GM21576 (cell line): ENCODE measurements at regions not wholly inside any gene's neighbourhood (a gene's known extent, or its start where the extent isn't known, plus 50 kb on each side); places are given as distances from the start of the nearest gene placed in this dataset.
"Not testable (repeated sequence)": the region's sequence is repeated elsewhere in the genome, so short reads cannot be mapped to it uniquely, and the experiment has no call there.

Source experiments
- ATAC-seq: cut with Tn5 transposase; IDR thresholded peaks from one replicate; pipeline ENCODE4 v1.9.1; 2021; ENCODE audit warnings: mild to moderate bottlenecking, moderate library complexity; ENCODE audit not compliant: unreplicated experiment

- no peak for ATAC-seq
Measured at GRCh38 chr15:26084771-26085170, 221.6 kb upstream of the ATP10A start.

GRCh38 chr15:26083896-26084295 lies 220.8 kb upstream of the ATP10A start:
- no peak for ATAC-seq

GRCh38 chr15:26083457-26083856 lies 220.3 kb upstream of the ATP10A start:
- no peak for ATAC-seq

DNA sequence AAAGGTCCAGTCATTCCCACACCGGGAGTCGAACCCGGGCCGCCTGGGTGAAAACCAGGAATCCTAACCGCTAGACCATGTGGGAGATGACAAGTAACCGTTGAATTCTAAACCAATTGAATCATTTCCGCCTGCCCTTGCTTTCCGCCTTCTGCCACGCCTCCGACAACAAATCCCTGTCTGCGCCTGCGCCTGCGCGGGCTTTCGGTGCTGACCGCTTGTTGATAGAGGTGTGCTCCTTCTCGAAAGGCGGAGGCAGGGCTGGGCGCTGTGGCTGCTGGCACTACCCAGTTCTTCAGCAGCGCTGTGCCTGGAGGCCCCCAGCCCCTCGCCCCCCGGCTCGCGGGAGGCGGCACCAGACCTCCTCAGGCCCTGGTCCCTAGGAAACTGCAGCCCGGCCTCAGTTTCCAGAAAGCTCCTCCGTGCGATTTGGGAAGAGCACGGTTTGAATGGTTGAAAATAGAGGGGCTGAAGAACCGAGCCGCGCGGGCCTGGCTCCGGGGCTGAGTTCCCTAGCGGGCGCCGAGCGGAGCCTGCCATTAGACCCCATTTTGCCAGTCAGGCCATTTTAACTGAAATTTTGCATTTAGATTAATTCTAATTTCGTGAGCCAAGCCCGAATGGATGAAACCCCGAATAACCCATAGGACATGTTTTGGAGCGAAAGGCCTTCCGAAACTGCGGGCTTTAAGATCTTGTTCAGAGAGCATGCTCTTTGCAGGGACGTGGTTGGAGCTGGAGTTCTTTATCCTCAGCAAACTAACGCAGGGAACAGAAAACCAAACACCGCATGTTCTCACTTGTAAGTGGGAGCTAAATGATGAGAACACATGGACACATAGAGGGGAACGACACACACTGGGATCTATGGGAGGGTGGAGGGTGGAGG lies 219.3 kb upstream of the ATP10A start:
- peak; percentile 97 for ATAC-seq

GRCh38 chr15:26081758-26082220 lies 218.7 kb upstream of the ATP10A start:
- ATAC-seq: no peak

DNA sequence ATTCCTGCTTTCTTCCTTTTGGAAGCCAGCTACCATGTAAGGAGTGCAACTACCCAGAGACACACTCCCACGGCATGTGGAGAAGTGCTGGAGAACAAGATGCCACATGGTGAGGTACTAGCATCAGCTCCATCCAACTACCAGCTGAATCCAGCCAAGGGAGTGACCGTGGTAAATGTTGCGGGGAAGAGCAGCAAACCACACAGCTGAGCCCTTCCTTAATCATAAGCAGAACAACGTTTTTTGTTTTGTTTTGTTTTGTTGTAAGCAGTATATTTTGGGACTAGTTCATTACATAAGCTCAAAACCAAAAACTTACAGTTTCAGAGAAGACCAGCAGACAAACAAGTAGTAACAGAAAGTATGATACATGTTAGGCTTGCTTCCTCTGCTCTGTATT lies 212.6 kb upstream of the ATP10A start:
- no peak for ATAC-seq

DNA sequence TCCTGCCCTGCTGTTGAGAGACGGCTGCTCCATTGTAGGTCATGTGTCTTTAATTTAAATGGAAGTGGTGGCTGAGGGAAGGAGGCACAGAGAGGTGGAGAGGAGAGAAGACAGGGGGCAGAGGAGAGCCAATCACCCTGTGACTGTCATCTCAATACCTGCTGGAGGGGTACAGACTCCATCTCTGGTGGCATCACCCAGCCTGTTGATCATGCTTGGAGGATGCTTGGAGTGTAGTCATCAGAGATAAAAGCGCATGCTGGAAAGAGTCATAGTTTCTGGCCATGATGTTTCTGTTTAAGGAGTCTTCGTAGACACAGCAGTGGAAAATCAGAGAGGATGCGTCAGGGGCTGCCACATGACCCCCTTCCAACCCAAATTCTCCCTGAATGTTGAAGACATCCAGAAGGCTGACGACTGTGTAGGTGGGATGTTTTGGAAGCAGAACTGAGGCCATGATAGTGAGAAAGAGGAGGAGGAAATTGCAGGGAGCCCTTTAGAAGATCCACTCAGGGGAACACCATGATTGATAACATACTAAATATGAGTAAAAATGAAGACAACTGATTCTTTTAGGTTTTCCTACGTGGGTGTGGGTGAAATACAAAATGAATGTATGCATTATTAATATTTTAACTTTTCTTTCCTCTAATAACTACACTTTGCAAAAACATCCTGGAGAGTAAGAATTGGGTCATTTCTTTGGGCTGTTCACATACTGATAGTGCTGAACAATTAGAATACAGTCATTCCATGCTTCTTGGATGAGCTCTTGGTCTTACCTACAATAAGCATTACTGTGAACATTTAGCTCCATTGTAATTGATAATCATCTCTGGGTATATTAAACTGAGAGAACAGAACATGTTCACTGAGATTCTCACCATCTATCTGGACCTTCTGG lies 210.6 kb upstream of the ATP10A start:
- ATAC-seq: no peak

GRCh38 chr15:26070095-26070532 lies 207.0 kb upstream of the ATP10A start:
- ATAC-seq: no peak

DNA sequence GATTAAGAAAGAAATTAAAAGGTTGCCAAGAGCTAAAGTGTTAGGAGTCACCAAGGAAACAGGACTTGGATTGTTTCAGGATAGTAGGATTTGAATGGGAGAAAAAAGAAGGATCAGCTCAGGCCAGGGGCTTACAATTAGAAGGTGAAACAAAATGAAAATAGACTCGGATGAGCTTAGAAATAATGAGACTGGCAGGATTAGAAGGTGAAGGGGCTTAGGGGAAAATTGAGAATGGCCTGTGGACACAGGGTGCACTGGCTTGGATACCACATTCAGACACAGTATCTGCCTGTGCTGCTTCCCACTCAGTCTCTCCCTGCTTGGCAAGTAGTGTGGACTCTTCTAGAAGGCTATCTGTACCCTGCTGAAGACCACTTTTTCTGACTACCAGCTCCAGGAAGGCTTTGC lies 206.1 kb upstream of the ATP10A start:
- no peak for ATAC-seq

DNA sequence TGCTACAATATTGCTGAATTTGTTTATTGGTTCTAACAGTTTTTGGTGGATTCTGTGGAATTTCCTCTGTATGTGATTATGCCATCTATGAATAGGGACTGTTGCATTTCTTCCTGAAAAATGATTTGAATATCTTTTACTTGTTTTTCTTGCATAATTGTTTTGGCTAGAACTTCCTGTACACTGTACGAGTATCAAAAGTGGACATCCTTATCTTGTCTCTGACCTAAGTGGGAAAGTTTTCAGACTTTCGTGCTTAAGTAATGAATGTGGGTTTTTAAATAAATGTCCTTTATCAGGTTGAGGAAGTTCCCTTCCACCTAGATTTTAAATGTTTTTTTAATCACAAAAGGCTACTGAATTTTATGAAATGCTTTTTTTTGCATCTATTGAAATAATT lies 203.8 kb upstream of the ATP10A start:
- no peak for ATAC-seq

DNA sequence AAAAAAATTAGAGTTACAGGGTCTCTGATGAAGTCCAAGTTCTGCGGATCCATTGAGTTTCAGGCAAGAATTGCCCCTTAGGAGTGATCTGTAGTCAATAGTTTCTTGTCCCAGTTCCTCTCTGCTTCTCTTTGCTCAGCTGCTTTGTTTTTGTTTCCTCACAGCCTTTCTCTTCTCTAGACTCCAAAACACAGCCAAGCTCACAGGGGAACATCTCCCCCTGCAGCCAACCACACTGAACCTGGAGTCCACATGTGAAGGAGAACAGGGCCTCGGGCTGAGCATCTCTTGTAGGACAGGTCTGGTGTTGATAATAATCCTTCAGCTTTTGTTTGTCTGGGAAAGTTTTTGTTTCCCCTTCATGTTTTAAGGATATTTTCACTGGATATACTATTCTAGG lies 202.6 kb upstream of the ATP10A start:
- no peak for ATAC-seq

DNA sequence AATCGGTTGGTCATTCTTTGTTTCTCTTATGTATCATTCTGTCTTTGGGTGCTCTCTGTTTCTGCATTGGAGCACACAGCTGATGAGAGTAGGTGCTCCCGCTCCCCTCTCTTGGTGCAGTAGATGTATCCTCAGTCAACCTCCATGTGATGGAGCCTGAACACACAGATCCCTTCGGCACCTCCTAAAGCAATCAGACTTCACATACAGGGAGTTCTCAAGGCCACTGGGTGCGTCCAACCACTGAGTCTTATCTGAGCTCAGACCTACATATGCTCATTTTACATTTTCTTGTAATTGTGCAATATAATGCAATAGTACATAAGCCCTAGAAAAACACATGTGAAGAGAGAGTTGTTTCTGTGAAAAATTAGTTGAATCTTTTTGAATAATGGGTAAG lies 198.1 kb upstream of the ATP10A start:
- no peak for ATAC-seq

GRCh38 chr15:26056766-26057165 lies 193.6 kb upstream of the ATP10A start:
- ATAC-seq: not testable (repeated sequence)

GRCh38 chr15:26051761-26052675 lies 188.9 kb upstream of the ATP10A start:
- no peak for ATAC-seq

DNA sequence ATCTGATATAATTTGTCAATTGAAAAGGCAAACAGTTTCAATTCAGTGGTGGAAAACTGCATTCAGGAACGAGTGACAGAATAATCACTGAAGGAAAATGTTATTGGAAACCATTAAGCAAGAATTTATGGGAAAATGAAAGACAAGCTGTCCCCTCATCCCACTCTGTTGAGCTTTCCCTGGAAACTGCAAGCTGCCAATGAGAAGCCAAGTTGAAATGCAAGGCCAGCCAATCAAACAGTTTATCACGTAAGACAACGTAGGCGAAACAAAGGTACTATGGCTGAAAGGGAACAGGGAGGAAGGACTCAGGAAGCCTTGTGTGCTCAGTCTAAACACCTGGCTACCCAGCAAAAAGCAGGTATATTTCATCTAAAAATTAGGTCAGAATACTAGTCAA lies 187.9 kb upstream of the ATP10A start:
- no peak for ATAC-seq

DNA sequence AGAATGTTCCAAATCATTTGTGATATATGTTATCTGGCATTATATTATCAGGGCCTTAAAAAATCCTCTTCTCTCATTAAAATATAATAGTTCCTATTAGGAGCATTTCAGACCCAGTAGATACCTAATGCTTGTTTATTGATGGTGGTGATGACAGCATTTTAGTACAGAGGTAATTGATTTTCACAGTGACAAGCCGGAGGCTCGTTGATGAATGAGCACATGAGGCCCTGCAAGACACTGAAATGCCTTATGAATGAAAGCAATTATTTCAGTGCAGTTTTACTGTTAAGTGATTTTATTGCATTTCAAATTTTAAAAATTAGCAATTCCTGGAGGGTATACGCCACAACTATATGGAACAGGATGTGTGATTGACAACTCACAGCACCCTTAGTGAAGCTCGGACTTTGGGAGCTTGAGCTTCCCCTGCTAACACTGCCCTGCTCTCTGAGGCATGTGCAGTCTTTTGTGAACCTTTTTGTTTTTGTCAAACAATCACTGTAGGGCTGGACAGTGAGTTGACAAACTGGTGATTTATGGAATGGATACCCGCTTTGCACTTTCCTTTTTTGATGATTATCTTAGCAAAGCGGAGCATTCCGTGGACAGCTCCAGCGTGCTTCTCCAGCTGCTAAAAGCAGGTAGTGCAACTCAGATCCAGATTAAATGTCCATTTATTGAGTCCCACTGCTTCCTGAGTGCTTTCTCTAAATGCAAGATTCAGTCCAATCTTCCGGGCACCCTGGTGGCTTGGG lies 187.0 kb upstream of the ATP10A start:
- ATAC-seq: no peak

- ATAC-seq: no peak
Measured at GRCh38 chr15:26048669-26049068, 185.5 kb upstream of the ATP10A start.

GRCh38 chr15:26045516-26045915 lies 182.4 kb upstream of the ATP10A start:
- ATAC-seq: no peak

DNA sequence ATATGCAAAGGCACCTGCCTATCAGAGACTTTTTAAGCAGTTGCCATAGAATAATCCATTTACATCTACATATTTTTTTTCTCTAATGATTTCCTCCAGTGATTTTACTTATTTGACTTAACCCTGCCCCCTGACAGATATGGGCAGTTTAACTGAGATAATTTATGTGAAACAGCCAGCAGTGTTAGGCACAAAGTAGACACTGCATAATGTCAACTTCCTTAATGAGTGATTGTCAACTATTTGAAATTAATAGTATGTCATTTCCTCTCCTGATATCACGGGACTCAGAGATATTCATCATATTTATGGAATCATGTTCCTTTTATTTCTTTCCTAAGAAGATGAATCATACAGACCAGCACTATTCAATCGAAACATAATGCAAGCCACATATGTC lies 179.9 kb upstream of the ATP10A start:
- no peak for ATAC-seq

GRCh38 chr15:26038693-26039092 lies 175.6 kb upstream of the ATP10A start:
- no peak for ATAC-seq
